HepG2 (cell line): ENCODE measurements at regions not wholly inside any gene's neighbourhood (a gene's known extent, or its start where the extent isn't known, plus 50 kb on each side); places are given as distances from the start of the nearest gene placed in this dataset.

Experiments used
- ATF1 ChIP-seq: IDR thresholded peaks from 2 replicates; pipeline ENCODE4 v1.6.1; 2016; ENCODE audit warnings: mild to moderate bottlenecking, control low read depth
- CHD4 ChIP-seq: fragments of 200-600 bp; sonication (generic); IDR thresholded peaks from 2 replicates; pipeline ENCODE4 v1.7.0; 2017; ENCODE audit warnings: mild to moderate bottlenecking, low read length, borderline replicate concordance
- FOXA1 ChIP-seq, 2 experiments: fragments of 450-650 bp in 1 of 2; sonication (generic) in 1 of 2; formaldehyde crosslinking in 1 of 2; IDR thresholded peaks; 2 replicates each; pipeline versions ENCODE4 v1.4.0 to v1.6.1; 2016 to 2020; ENCODE audit warnings: missing genetic modification reagents in 1 of 2
- HDAC1 ChIP-seq: sonication (generic); formaldehyde crosslinking; IDR thresholded peaks from 2 replicates; pipeline ENCODE4 v1.5.1; 2020; ENCODE audit warnings: mild to moderate bottlenecking, missing genetic modification reagents
- NCOR1 ChIP-seq: fragments of 200-600 bp; sonication (generic); IDR thresholded peaks from 2 replicates; pipeline ENCODE4 v1.7.0; 2017; ENCODE audit warnings: antibody characterized with exemption, low read length, borderline replicate concordance
- POLR2A ChIP-seq, 2 experiments: IDR thresholded peaks; 2 replicates each; pipeline ENCODE4 v1.6.1; 2011; ENCODE audit warnings: low read depth in 2 of 2, low read length in 2 of 2, mild to moderate bottlenecking in 1 of 2, moderate library complexity in 1 of 2; ENCODE audit not compliant: insufficient read depth in 1 of 2
- TAF1 ChIP-seq: sonication (generic); formaldehyde crosslinking; IDR thresholded peaks from 2 replicates; pipeline ENCODE4 v1.4.0; 2020; ENCODE audit warnings: missing genetic modification reagents
- ZNF317 ChIP-seq: sonication (generic); formaldehyde crosslinking; IDR thresholded peaks from 2 replicates; pipeline ENCODE4 v1.5.0; 2020; ENCODE audit warnings: mild to moderate bottlenecking, missing genetic modification reagents
- ZNF703 ChIP-seq: sonication (generic); formaldehyde crosslinking; IDR thresholded peaks from 2 replicates; pipeline ENCODE4 v1.5.1; 2020; ENCODE audit warnings: missing genetic modification reagents, mild to moderate bottlenecking, moderate library complexity, borderline replicate concordance
- ZNF704 ChIP-seq: sonication (generic); formaldehyde crosslinking; IDR thresholded peaks from 2 replicates; pipeline ENCODE4 v1.8.1; 2023; ENCODE audit warnings: mild to moderate bottlenecking, inconsistent platforms, moderate library complexity, missing genetic modification reagents, borderline replicate concordance
- TF ChIP-seq, protein P1 (sequence below): sonication (generic); formaldehyde crosslinking; IDR thresholded peaks from 2 replicates; pipeline ENCODE4 v1.5.0; 2020; ENCODE audit warnings: mild to moderate bottlenecking, missing genetic modification reagents, moderate library complexity
- TF ChIP-seq, protein P2 (sequence below): IDR thresholded peaks from 2 replicates; pipeline ENCODE4 v1.6.1; 2012; ENCODE audit warnings: inconsistent platforms

- TF ChIP-seq CHD4 (no peak), ZNF317 (CRISPR knock-in tag) (no peak), ATF1 (CRISPR knock-in tag) (no peak), HDAC1 (no peak), ZNF703 (CRISPR knock-in tag) (no peak), TAF1 (CRISPR knock-in tag) (no peak), NCOR1 (no peak), FOXA1 (IDR thresholded peaks at IDR 0.05) (no peak), FOXA1 (CRISPR knock-in tag; IDR thresholded peaks at IDR 0.05) (no peak), POLR2A (IDR thresholded peaks at IDR 0.05; ENCODE audit: insufficient read depth in 1 of 2, low read depth in 2 of 2, low read length in 2 of 2) (no peak), ZNF704 (CRISPR knock-in tag) (no peak)
- TF ChIP-seq, protein P1, sequence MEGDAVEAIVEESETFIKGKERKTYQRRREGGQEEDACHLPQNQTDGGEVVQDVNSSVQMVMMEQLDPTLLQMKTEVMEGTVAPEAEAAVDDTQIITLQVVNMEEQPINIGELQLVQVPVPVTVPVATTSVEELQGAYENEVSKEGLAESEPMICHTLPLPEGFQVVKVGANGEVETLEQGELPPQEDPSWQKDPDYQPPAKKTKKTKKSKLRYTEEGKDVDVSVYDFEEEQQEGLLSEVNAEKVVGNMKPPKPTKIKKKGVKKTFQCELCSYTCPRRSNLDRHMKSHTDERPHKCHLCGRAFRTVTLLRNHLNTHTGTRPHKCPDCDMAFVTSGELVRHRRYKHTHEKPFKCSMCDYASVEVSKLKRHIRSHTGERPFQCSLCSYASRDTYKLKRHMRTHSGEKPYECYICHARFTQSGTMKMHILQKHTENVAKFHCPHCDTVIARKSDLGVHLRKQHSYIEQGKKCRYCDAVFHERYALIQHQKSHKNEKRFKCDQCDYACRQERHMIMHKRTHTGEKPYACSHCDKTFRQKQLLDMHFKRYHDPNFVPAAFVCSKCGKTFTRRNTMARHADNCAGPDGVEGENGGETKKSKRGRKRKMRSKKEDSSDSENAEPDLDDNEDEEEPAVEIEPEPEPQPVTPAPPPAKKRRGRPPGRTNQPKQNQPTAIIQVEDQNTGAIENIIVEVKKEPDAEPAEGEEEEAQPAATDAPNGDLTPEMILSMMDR (CRISPR knock-in tag) = no peak
- TF ChIP-seq, protein P2, sequence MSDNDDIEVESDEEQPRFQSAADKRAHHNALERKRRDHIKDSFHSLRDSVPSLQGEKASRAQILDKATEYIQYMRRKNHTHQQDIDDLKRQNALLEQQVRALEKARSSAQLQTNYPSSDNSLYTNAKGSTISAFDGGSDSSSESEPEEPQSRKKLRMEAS = no peak
These were observed 66.6 kb upstream of the TAMM41 start for GRCh38 chr3:11913316-11913715.
